ENCODE measurements at regions not wholly inside any gene's neighbourhood (a gene's known extent, or its start where the extent isn't known, plus 50 kb on each side); places are given as distances from the start of the nearest gene placed in this dataset.
A peak's percentile ranks its signal among the peaks of the same experiment; 100 is the strongest.

DNA sequence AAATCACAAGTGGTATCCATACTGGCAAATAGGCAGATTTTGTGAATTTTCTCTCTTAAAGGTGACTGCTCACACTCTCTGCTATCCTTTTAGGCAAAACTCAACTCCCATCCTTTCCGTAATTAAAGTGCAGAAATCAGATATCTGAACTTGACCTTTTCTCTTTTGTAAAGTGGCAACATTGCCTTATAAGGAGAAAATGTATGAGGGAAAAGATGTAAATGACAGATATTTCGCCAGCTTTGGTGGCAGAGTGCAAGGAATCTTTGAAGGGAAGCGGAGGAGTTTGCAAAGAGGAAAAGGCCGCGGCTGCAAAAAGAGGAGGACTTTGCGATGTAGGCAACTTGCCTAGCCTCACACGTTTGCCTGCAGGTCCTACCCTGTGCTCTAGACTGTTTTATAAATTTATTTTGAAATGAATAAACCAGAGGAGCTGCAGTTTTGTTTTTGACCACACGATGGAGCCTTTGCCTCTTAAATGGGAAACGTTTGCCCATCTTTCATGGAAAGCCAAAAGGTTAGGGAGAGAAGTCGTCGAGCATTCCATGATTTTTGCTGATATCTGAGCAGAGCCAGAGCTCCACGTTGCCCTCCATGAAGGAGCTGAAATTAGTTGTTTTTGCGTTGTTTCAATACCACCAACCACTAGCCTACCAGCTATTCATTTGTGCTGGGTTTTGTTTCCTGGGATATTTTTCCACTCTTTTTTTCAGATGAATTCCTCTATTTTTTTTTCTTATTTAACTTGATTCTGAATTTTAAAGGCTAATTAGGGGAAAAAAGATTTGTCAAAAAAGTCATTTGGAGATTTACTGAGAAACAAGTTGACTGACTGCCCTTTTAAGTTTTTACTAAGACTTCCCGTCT lies 242.3 kb downstream of the LMX1A start (continued):
- TF ChIP-seq, protein P1, sequence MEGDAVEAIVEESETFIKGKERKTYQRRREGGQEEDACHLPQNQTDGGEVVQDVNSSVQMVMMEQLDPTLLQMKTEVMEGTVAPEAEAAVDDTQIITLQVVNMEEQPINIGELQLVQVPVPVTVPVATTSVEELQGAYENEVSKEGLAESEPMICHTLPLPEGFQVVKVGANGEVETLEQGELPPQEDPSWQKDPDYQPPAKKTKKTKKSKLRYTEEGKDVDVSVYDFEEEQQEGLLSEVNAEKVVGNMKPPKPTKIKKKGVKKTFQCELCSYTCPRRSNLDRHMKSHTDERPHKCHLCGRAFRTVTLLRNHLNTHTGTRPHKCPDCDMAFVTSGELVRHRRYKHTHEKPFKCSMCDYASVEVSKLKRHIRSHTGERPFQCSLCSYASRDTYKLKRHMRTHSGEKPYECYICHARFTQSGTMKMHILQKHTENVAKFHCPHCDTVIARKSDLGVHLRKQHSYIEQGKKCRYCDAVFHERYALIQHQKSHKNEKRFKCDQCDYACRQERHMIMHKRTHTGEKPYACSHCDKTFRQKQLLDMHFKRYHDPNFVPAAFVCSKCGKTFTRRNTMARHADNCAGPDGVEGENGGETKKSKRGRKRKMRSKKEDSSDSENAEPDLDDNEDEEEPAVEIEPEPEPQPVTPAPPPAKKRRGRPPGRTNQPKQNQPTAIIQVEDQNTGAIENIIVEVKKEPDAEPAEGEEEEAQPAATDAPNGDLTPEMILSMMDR (CRISPR knock-in tag; IDR thresholded peaks at IDR 0.05) = peak; percentile 64
- TF ChIP-seq RAD21 (CRISPR knock-in tag; IDR thresholded peaks at IDR 0.05) (peak; percentile 43; the same call in 1 of the 2 replicates), SMC3 (IDR thresholded peaks at IDR 0.05; ENCODE audit: low read length) (peak; percentile 64)

DNA sequence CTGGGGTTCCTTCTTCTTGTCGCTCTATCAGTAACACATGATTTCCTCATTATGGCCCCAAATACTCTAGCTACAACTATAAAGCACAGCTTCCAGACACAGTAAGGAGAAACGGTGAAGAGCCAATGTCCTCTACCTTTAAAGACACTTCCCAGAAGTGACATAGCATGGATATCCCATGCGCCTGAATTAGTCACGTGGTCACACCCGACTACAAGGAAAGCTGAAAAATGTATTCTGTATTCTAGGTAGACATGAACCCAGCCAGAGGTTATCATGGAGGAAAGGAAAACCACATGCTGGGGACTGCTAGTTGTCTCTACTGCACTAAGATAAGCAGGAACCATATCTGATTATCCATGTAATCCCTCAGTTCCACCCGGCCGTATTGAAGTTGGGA lies 244.3 kb downstream of the LMX1A start:
- no peaks in the 10 kb centered on the region for H4K20me1 ChIP-seq (ENCODE audit: insufficient read depth, low read length)
- FAIRE-seq = no peak
- H3K4me2 ChIP-seq (ENCODE audit: low read depth, low read length) = no peak overlapping the region
- TF ChIP-seq RAD51 (IDR thresholded peaks at IDR 0.05; ENCODE audit: borderline replicate concordance) (peak; percentile 7; the same call in 1 of the 2 replicates), ZNF589 (CRISPR knock-in tag; conservative IDR thresholded peaks at IDR 0.05) (no peak), ZNF382 (CRISPR knock-in tag; IDR thresholded peaks at IDR 0.05; ENCODE audit: borderline replicate concordance) (no peak), RELA (CRISPR knock-in tag; IDR thresholded peaks at IDR 0.05) (no peak)
- TF ChIP-seq, protein P2, sequence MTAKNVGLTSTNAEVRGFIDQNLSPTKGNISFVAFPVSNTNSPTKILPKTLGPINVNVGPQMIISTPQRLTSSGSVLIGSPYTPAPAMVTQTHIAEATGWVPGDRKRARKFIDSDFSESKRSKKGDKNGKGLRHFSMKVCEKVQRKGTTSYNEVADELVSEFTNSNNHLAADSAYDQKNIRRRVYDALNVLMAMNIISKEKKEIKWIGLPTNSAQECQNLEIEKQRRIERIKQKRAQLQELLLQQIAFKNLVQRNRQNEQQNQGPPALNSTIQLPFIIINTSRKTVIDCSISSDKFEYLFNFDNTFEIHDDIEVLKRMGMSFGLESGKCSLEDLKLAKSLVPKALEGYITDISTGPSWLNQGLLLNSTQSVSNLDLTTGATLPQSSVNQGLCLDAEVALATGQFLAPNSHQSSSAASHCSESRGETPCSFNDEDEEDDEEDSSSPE (CRISPR knock-in tag; IDR thresholded peaks at IDR 0.05) = no peak
- TF ChIP-seq, protein P3, sequence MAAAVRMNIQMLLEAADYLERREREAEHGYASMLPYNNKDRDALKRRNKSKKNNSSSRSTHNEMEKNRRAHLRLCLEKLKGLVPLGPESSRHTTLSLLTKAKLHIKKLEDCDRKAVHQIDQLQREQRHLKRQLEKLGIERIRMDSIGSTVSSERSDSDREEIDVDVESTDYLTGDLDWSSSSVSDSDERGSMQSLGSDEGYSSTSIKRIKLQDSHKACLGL (CRISPR knock-in tag; IDR thresholded peaks at IDR 0.05) = no peak
- TF ChIP-seq, protein P4, sequence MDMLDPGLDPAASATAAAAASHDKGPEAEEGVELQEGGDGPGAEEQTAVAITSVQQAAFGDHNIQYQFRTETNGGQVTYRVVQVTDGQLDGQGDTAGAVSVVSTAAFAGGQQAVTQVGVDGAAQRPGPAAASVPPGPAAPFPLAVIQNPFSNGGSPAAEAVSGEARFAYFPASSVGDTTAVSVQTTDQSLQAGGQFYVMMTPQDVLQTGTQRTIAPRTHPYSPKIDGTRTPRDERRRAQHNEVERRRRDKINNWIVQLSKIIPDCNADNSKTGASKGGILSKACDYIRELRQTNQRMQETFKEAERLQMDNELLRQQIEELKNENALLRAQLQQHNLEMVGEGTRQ (IDR thresholded peaks at IDR 0.05; ENCODE audit: low read depth, low read length) = peak; percentile 31; the same call in 1 of the 2 replicates
- TF ChIP-seq, protein P4 (CRISPR knock-in tag; IDR thresholded peaks at IDR 0.05; ENCODE audit: borderline replicate concordance) = no peak
- TF ChIP-seq, protein P5, sequence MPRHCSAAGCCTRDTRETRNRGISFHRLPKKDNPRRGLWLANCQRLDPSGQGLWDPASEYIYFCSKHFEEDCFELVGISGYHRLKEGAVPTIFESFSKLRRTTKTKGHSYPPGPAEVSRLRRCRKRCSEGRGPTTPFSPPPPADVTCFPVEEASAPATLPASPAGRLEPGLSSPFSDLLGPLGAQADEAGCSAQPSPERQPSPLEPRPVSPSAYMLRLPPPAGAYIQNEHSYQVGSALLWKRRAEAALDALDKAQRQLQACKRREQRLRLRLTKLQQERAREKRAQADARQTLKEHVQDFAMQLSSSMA (CRISPR knock-in tag; IDR thresholded peaks at IDR 0.05) = no peak
- DNase-seq (ENCODE audit: low spot score) = no peak
- H3K4me1 ChIP-seq (ENCODE audit: insufficient read depth, low read length) = no peaks in the 10 kb centered on the region
- POLR2A ChIA-PET = no interaction called here
- no TSS peak for BruUV-seq (replicated peaks)
- H3K9me3 ChIP-seq (ENCODE audit: low read length) = no peaks in the 10 kb centered on the region
- H3K27me3 ChIP-seq (ENCODE audit: control insufficient read depth in 1 of 2, insufficient read depth in 2 of 2, low read length in 2 of 2) = 0 out of 5 replicates have a peak, but pooled peaks cover 0 to 2% of the 10 kb centered on the region in 2 experiments
- intact Hi-C loops (cut with micrococcal nuclease; ENCODE audit: unreplicated experiment) (no loop called here), in situ Hi-C loops (cut with HindIII; ENCODE audit: extremely low pct_ligation_motif_present, low pct_unique_long_range_greater_than_20kb) (no loop called here)
- no peak overlapping the region for H3K27ac ChIP-seq (ENCODE audit: extremely low read length, insufficient read depth, low read length)
- no peak for ATAC-seq
- H3K4me3 ChIP-seq (replicated peaks in 1 of 3; ENCODE audit: insufficient read depth in 1 of 3, low read depth in 2 of 3, low read length in 3 of 3) = no peak overlapping the region
- H2AFZ ChIP-seq (ENCODE audit: low read length) = no peak overlapping the region
- H3K79me2 ChIP-seq (ENCODE audit: insufficient read depth, low read length) = no peaks in the 10 kb centered on the region
- H3K9ac ChIP-seq (ENCODE audit: insufficient read depth, low read depth, low read length) = no peak overlapping the region
- no peaks in the 10 kb centered on the region for H3K36me3 ChIP-seq (replicated peaks in 1 of 2; ENCODE audit: control insufficient read depth in 1 of 2, insufficient read depth in 2 of 2, low read length in 2 of 2)
- CTCF ChIA-PET (ENCODE audit: low intra/inter-chr PET ratio, low total read pairs) = no interaction called here
- 28% methylated on average over 6 of the region's 7 CpGs for WGBS (ENCODE audit: low lambda C conversion rate)
